Activated CD8-positive, alpha-beta T cell treated with anti-CD3 and anti-CD28 coated beads for 36 hours (primary cell): ENCODE measurements at regions not wholly inside any gene's neighbourhood (a gene's known extent, or its start where the extent isn't known, plus 50 kb on each side); places are given as distances from the start of the nearest gene placed in this dataset.

Experiments
- ATAC-seq: fragments of 200-7000 bp; cut with Tn5 transposase; one replicate; pipeline ENCODE4 v1.10.0; 2021; ENCODE audit warnings: mild to moderate bottlenecking, moderate library complexity
- CTCF ChIA-PET: fragments of 350-600 bp; sonication (Branson Sonifier 250); formaldehyde crosslinking; loops from one replicate; lab custom pipeline; 2021; ENCODE audit warnings: antibody characterized with exemption; lab: Charles Lee
- POLR2A ChIA-PET: fragments of 350-600 bp; sonication (Branson Sonifier 250); formaldehyde crosslinking; loops from one replicate; lab custom pipeline; 2021; ENCODE audit warnings: antibody characterized with exemption; lab: Charles Lee
- DNase-seq: peaks from one replicate; pipeline ENCODE4 v3.0.0-alpha.2; 2020
- H3K27ac Mint-ChIP-seq: one replicate; pipeline ENCODE4 v1.8.0; 2021; ENCODE audit warnings: mild to moderate bottlenecking, mixed read lengths
- H3K27me3 Mint-ChIP-seq: one replicate; pipeline ENCODE4 v1.8.0; 2021; ENCODE audit warnings: mixed read lengths
- H3K36me3 Mint-ChIP-seq: one replicate; pipeline ENCODE4 v1.8.0; 2021; ENCODE audit warnings: low read depth, mixed read lengths
- H3K4me1 Mint-ChIP-seq: one replicate; pipeline ENCODE4 v1.8.0; 2021; ENCODE audit warnings: low read depth, mixed read lengths
- H3K4me3 Mint-ChIP-seq: one replicate; pipeline ENCODE4 v1.8.0; 2021; ENCODE audit warnings: mild to moderate bottlenecking, moderate library complexity, mixed read lengths
- H3K9me3 Mint-ChIP-seq: one replicate; pipeline ENCODE4 v1.8.0; 2021; ENCODE audit warnings: mixed read lengths
- CTCF ChIP-seq: fragments of 200-600 bp; IDR thresholded peaks from one replicate; pipeline ENCODE4 v1.8.0; 2022; ENCODE audit warnings: antibody characterized with exemption, mild to moderate bottlenecking
- intact Hi-C: fragments of 100-400 bp; cut with micrococcal nuclease; formaldehyde crosslinking; loops from one replicate; pipeline ENCODE4 v1.10.0; 2022

DNA sequence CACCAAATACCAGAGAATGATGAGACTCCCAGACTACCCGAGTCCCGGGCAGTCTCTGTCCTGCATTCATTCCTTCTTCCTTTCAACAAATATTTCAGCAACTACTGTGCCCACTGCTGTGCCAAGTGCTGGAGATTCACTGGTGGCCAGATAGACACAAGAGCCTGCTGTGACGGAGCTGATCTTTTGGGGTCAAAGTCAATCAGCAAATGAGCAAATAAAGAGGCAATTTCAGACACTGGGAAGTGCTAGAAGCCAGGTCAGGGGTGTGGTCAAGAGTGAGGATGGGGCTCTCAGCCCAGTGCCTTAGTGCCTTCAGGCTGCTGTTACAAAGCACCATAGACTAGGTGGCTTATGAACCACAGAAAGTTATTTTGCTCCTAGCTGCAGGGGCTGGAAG is 104.9 kb upstream of the IQSEC1 start:
- DNase-seq, result no peak
- H3K27me3 Mint-ChIP-seq, result no peaks in the 10 kb centered on the region
- H3K36me3 Mint-ChIP-seq, result no peaks in the 10 kb centered on the region
- CTCF ChIA-PET, result no interaction called here
- H3K4me3 Mint-ChIP-seq, result no peak overlapping the region
- no peaks in the 10 kb centered on the region for H3K4me1 Mint-ChIP-seq
- ATAC-seq, result no peak
- no peak for TF ChIP-seq CTCF
- POLR2A ChIA-PET, result no interaction called here
- peaks cover 19% of the 10 kb centered on the region for H3K9me3 Mint-ChIP-seq
- H3K27ac Mint-ChIP-seq, result no peak overlapping the region
- intact Hi-C loops, result no loop called here

GRCh38 chr3:13177641-13178040 is 104.4 kb upstream of the IQSEC1 start:
- H3K4me1 Mint-ChIP-seq, result no peaks in the 10 kb centered on the region
- H3K27ac Mint-ChIP-seq, result no peak overlapping the region
- intact Hi-C loops, result no loop called here
- DNase-seq, result no peak
- H3K9me3 Mint-ChIP-seq, result peaks cover 19% of the 10 kb centered on the region
- no peaks in the 10 kb centered on the region for H3K36me3 Mint-ChIP-seq
- TF ChIP-seq CTCF, result no peak
- no peak for ATAC-seq
- ChIA-PET CTCF (no interaction called here), POLR2A (no interaction called here)
- H3K27me3 Mint-ChIP-seq, result no peaks in the 10 kb centered on the region
- H3K4me3 Mint-ChIP-seq, result no peak overlapping the region

- intact Hi-C loops, result no loop called here
- H3K36me3 Mint-ChIP-seq, result no peaks in the 10 kb centered on the region
- H3K9me3 Mint-ChIP-seq, result peaks cover 17% of the 10 kb centered on the region
- ChIA-PET POLR2A (no interaction called here), CTCF (no interaction called here)
- H3K4me1 Mint-ChIP-seq, result no peaks in the 10 kb centered on the region
- no peak for TF ChIP-seq CTCF
- H3K27me3 Mint-ChIP-seq, result no peaks in the 10 kb centered on the region
- no peak overlapping the region for H3K4me3 Mint-ChIP-seq
- DNase-seq (no peak), ATAC-seq (no peak)
- no peak overlapping the region for H3K27ac Mint-ChIP-seq
Observed at GRCh38 chr3:13177236-13177635, 104.0 kb upstream of the IQSEC1 start.

GRCh38 chr3:13176445-13176844 is 103.2 kb upstream of the IQSEC1 start:
- TF ChIP-seq CTCF, result no peak
- POLR2A ChIA-PET, result no interaction called here
- no peak for ATAC-seq

GRCh38 chr3:13174803-13175135 is 101.5 kb upstream of the IQSEC1 start:
- Mint-ChIP-seq H3K4me1 (no peaks in the 10 kb centered on the region), H3K27ac (no peak overlapping the region), H3K36me3 (no peaks in the 10 kb centered on the region), H3K27me3 (no peaks in the 10 kb centered on the region), H3K9me3 (peaks cover 14% of the 10 kb centered on the region), H3K4me3 (no peak overlapping the region)
- ChIA-PET POLR2A (interaction anchor here (0.6 kb wide), 1 partner anchor 83 kb away, joined by 3 read pairs; no protein-coding TSS in a partner anchor), CTCF (no interaction called here)
- intact Hi-C loops, result no loop called here
- TF ChIP-seq CTCF, result no peak
- no peak for ATAC-seq
- DNase-seq, result no peak

More at GRCh38 chr3:13176445-13176844, 103.2 kb upstream of the IQSEC1 start:
- no peaks in the 10 kb centered on the region for H3K36me3 Mint-ChIP-seq
- H3K27ac Mint-ChIP-seq, result no peak overlapping the region
- H3K9me3 Mint-ChIP-seq, result peaks cover 17% of the 10 kb centered on the region
- no peak overlapping the region for H3K4me3 Mint-ChIP-seq
- no peaks in the 10 kb centered on the region for H3K27me3 Mint-ChIP-seq
- DNase-seq, result no peak
- intact Hi-C loops, result no loop called here
- CTCF ChIA-PET, result no interaction called here
- no peaks in the 10 kb centered on the region for H3K4me1 Mint-ChIP-seq
